H1 (cell line): ENCODE measurements at regions not wholly inside any gene's neighbourhood (a gene's known extent, or its start where the extent isn't known, plus 50 kb on each side); places are given as distances from the start of the nearest gene placed in this dataset.

Source experiments
- CTCF ChIA-PET: fragments of 300-600 bp; sonication (Branson Sonifier 250); formaldehyde crosslinking; loops from one replicate; lab custom pipeline; 2021; ENCODE audit not compliant: partially characterized antibody; lab: Charles Lee
- POLR2A ChIA-PET: fragments of 300-600 bp; sonication (Branson Sonifier 250); formaldehyde crosslinking; loops from one replicate; lab custom pipeline; 2021; ENCODE audit warnings: inconsistent platforms; ENCODE audit not compliant: partially characterized antibody; lab: Charles Lee
- DNase-seq, 2 experiments: peaks; one replicate each; pipeline versions ENCODE4 v3.0.0 to v3.0.0-alpha.2; 2010 to 2022; ENCODE audit warnings: low spot score in 2 of 2, low read depth in 1 of 2, mixed read lengths in 1 of 2
- FAIRE-seq: peaks from 2 replicates; lab custom pipeline; 2011; peaks lifted over from hg19 to GRCh38; lab: Jason Lieb, UNC
- H2AFZ ChIP-seq: 2 replicates; pipeline ENCODE4 v1.8.1; 2012; ENCODE audit warnings: low read length, inconsistent platforms
- H2AK5ac ChIP-seq: 2 replicates; pipeline ENCODE4 v1.6.1; 2013; ENCODE audit warnings: low read depth, low read length
- H2BK120ac ChIP-seq: replicated peaks from 2 replicates; pipeline ENCODE3; 2013; ENCODE audit warnings: low read depth, low read length, inconsistent platforms
- H2BK12ac ChIP-seq: 2 replicates; pipeline ENCODE4 v1.6.1; 2013; ENCODE audit warnings: low read depth, low read length
- H2BK15ac ChIP-seq: 2 replicates; pipeline ENCODE4 v1.6.1; 2013; ENCODE audit warnings: low read length
- H2BK20ac ChIP-seq: 2 replicates; pipeline ENCODE4 v1.6.1; 2013; ENCODE audit warnings: low read length
- H2BK5ac ChIP-seq: 2 replicates; pipeline ENCODE4 v1.6.1; 2013; ENCODE audit warnings: low read depth, low read length
- H3K14ac ChIP-seq: 2 replicates; pipeline ENCODE4 v1.6.1; 2013; ENCODE audit warnings: inconsistent platforms; ENCODE audit not compliant: insufficient read length
- H3K18ac ChIP-seq: 2 replicates; pipeline ENCODE4 v1.6.1; 2013; ENCODE audit warnings: low read length; ENCODE audit errors: extremely low read depth
- H3K23ac ChIP-seq: 2 replicates; pipeline ENCODE4 v1.6.1; 2013; ENCODE audit warnings: inconsistent platforms; ENCODE audit not compliant: insufficient read length
- H3K23me2 ChIP-seq: 2 replicates; pipeline ENCODE4 v1.6.1; 2013; ENCODE audit warnings: low read depth, low read length
- H3K27ac ChIP-seq: 2 replicates; pipeline ENCODE4 v1.6.1; 2011; ENCODE audit warnings: low read depth, low read length, inconsistent platforms
- H3K27me3 ChIP-seq, 4 experiments: replicated peaks in 1 of 4; 1 replicate in 1 of 4; 2 replicates in 3 of 4; pipeline versions ENCODE4 v1.6.1 to v1.8.1; 2011 to 2013; ENCODE audit warnings: low read length in 3 of 4, mild to moderate bottlenecking in 3 of 4, inconsistent platforms in 2 of 4, mixed read lengths in 2 of 4, moderate library complexity in 1 of 4; ENCODE audit not compliant: control insufficient read depth in 3 of 4, insufficient read depth in 3 of 4; ENCODE audit errors: extremely low read depth in 1 of 4
- H3K36me3 ChIP-seq, 4 experiments: 2 replicates each; pipeline versions ENCODE4 v1.6.1 to v1.8.1; 2011 to 2013; ENCODE audit warnings: mild to moderate bottlenecking in 4 of 4, low read length in 3 of 4, moderate library complexity in 2 of 4, control low read depth in 1 of 4, inconsistent platforms in 1 of 4; ENCODE audit not compliant: insufficient read depth in 4 of 4, control insufficient read depth in 2 of 4
- H3K4ac ChIP-seq: replicated peaks from 2 replicates; pipeline ENCODE3; 2013; ENCODE audit warnings: low read length, low read depth, mixed read lengths, inconsistent platforms; ENCODE audit not compliant: insufficient read length
- H3K4me1 ChIP-seq, 4 experiments: replicated peaks in 1 of 4; 1 replicate in 1 of 4; 2 replicates in 3 of 4; pipeline versions ENCODE4 v1.6.1 to v1.8.1; 2011 to 2013; ENCODE audit warnings: low read length in 3 of 4, inconsistent platforms in 2 of 4, mixed read lengths in 1 of 4; ENCODE audit not compliant: insufficient read depth in 4 of 4, control insufficient read depth in 3 of 4
- H3K4me2 ChIP-seq, 2 experiments: 2 replicates each; pipeline versions ENCODE4 v1.6.1 to v1.8.1; 2011 to 2013; ENCODE audit warnings: low read depth in 2 of 2, low read length in 2 of 2, control low read depth in 1 of 2, inconsistent platforms in 1 of 2, mild to moderate bottlenecking in 1 of 2; ENCODE audit not compliant: insufficient read depth in 1 of 2
- H3K4me3 ChIP-seq, 4 experiments: fragments of 200-600, 300-600 bp in 1 of 4; sonication (generic), shearing (Covaris generic), sonication (Bioruptor Twin) in 1 of 4; 2 replicates each; pipeline versions ENCODE4 v1.5.1 to v1.8.1; 2011 to 2016; ENCODE audit warnings: low read length in 4 of 4, low read depth in 3 of 4, control low read depth in 2 of 4, inconsistent platforms in 2 of 4, mild to moderate bottlenecking in 2 of 4, mixed read lengths in 1 of 4, moderate library complexity in 1 of 4; ENCODE audit not compliant: insufficient read depth in 2 of 4; ENCODE audit errors: extremely low read depth in 1 of 4
- H3K56ac ChIP-seq: replicated peaks from 2 replicates; pipeline ENCODE3; 2013; ENCODE audit warnings: low read depth, mild to moderate bottlenecking, mixed read lengths, low read length, inconsistent platforms; ENCODE audit not compliant: insufficient read length
- H3K79me1 ChIP-seq: 2 replicates; pipeline ENCODE4 v1.6.1; 2013; ENCODE audit warnings: low read depth, low read length, control low read depth
- H3K79me2 ChIP-seq, 2 experiments: 2 replicates each; pipeline versions ENCODE4 v1.6.1 to v1.8.1; 2012 to 2013; ENCODE audit warnings: low read length in 2 of 2, mild to moderate bottlenecking in 2 of 2, inconsistent platforms in 1 of 2; ENCODE audit not compliant: insufficient read depth in 2 of 2, control insufficient read depth in 1 of 2
- H3K9ac ChIP-seq, 4 experiments: replicated peaks in 1 of 4; 1 replicate in 1 of 4; 2 replicates in 3 of 4; pipeline versions ENCODE4 v1.6.1 to v1.8.1; 2011 to 2013; ENCODE audit warnings: low read depth in 3 of 4, low read length in 3 of 4, control low read depth in 2 of 4, mild to moderate bottlenecking in 2 of 4, moderate library complexity in 2 of 4, inconsistent platforms in 1 of 4; ENCODE audit errors: extremely low read depth in 1 of 4
- H3K9me3 ChIP-seq, 2 experiments: 2 replicates each; pipeline versions ENCODE4 v1.6.1 to v1.8.1; 2012 to 2013; ENCODE audit warnings: mild to moderate bottlenecking in 2 of 2, moderate library complexity in 2 of 2, control low read depth in 1 of 2, inconsistent platforms in 1 of 2, low read depth in 1 of 2, low read length in 1 of 2, mixed read lengths in 1 of 2; ENCODE audit not compliant: insufficient read depth in 2 of 2
- H4K20me1 ChIP-seq, 2 experiments: replicated peaks in 1 of 2; 2 replicates each; pipeline versions ENCODE3 to v1.8.1; 2011 to 2013; ENCODE audit warnings: inconsistent platforms in 2 of 2, low read length in 2 of 2, mild to moderate bottlenecking in 1 of 2; ENCODE audit not compliant: insufficient read depth in 2 of 2, control insufficient read depth in 1 of 2
- H4K5ac ChIP-seq: 2 replicates; pipeline ENCODE4 v1.6.1; 2013; ENCODE audit warnings: low read length, low read depth, mixed read lengths, inconsistent platforms; ENCODE audit not compliant: insufficient read length
- H4K8ac ChIP-seq: 2 replicates; pipeline ENCODE4 v1.8.0; 2013; ENCODE audit warnings: mild to moderate bottlenecking, moderate library complexity, low read length, inconsistent platforms; ENCODE audit not compliant: insufficient read depth; ENCODE audit errors: extremely low read depth
- H4K91ac ChIP-seq: replicated peaks from 2 replicates; pipeline ENCODE3; 2013; ENCODE audit warnings: low read length, mixed read lengths, inconsistent platforms; ENCODE audit not compliant: insufficient read length
- CHD1 ChIP-seq: IDR thresholded peaks from 2 replicates; pipeline ENCODE4 v1.6.1; 2012; ENCODE audit warnings: low read depth, low read length, improper control_type of control experiment
- CREB1 ChIP-seq: IDR thresholded peaks from 2 replicates; pipeline ENCODE4 v1.6.1; 2012; ENCODE audit warnings: inconsistent platforms
- JUND ChIP-seq: IDR thresholded peaks from 2 replicates; pipeline ENCODE4 v1.6.1; 2011; ENCODE audit warnings: mild to moderate bottlenecking, improper control_type of control experiment, low read length
- MAX ChIP-seq: IDR thresholded peaks from 2 replicates; pipeline ENCODE4 v1.6.1; 2012; ENCODE audit warnings: inconsistent platforms
- NANOG ChIP-seq: IDR thresholded peaks from 2 replicates; pipeline ENCODE4 v1.6.1; 2011; ENCODE audit warnings: low read length, low read depth, mild to moderate bottlenecking, inconsistent platforms; ENCODE audit not compliant: insufficient read depth, poor library complexity, severe bottlenecking
- NRF1 ChIP-seq: IDR thresholded peaks from 2 replicates; pipeline ENCODE4 v1.6.1; 2011; ENCODE audit warnings: mild to moderate bottlenecking, low read depth, low read length, improper control_type of control experiment
- POLR2A ChIP-seq, 2 experiments: IDR thresholded peaks; 1 replicate in 1 of 2; 2 replicates in 1 of 2; pipeline ENCODE4 v1.6.1; 2011; ENCODE audit warnings: low read depth in 2 of 2, low read length in 2 of 2, mild to moderate bottlenecking in 2 of 2; ENCODE audit errors: control extremely low read depth in 1 of 2
- POU5F1 ChIP-seq: IDR thresholded peaks from 2 replicates; pipeline ENCODE4 v1.6.1; 2011; ENCODE audit warnings: low read depth, mild to moderate bottlenecking, low read length, moderate library complexity
- RBBP5 ChIP-seq: IDR thresholded peaks from 2 replicates; pipeline ENCODE4 v1.7.1; 2012; ENCODE audit warnings: low read depth, mild to moderate bottlenecking, inconsistent platforms, low read length, moderate library complexity, borderline replicate concordance
- RNF2 ChIP-seq: fragments of 200-900, 300-1000 bp; sonication (generic); IDR thresholded peaks from 2 replicates; pipeline ENCODE4 v1.7.1; 2016; ENCODE audit warnings: borderline replicate concordance, low read depth, mild to moderate bottlenecking, antibody characterized with exemption, low read length; ENCODE audit not compliant: poor library complexity, severe bottlenecking; ENCODE audit errors: missing control alignments
- RXRA ChIP-seq: IDR thresholded peaks from 2 replicates; pipeline ENCODE4 v1.6.1; 2011; ENCODE audit warnings: low read depth, mild to moderate bottlenecking, low read length, moderate library complexity; ENCODE audit not compliant: insufficient read depth
- SAP30 ChIP-seq: fragments of 300-600 bp; sonication (generic); IDR thresholded peaks from 2 replicates; pipeline ENCODE4 v1.7.1; 2012; ENCODE audit warnings: low read length, moderate library complexity, mild to moderate bottlenecking, inconsistent platforms; ENCODE audit not compliant: insufficient read depth, insufficient replicate concordance
- SIX5 ChIP-seq: IDR thresholded peaks from 2 replicates; pipeline ENCODE4 v1.6.1; 2011; ENCODE audit warnings: mild to moderate bottlenecking, low read depth, low read length
- SP1 ChIP-seq: IDR thresholded peaks from 2 replicates; pipeline ENCODE4 v1.6.1; 2011; ENCODE audit warnings: low read depth, low read length
- SUZ12 ChIP-seq: fragments of 200-600 bp; sonication (generic); IDR thresholded peaks from 2 replicates; pipeline ENCODE4 v1.6.1; 2012; ENCODE audit warnings: mild to moderate bottlenecking, inconsistent platforms, low read length, moderate library complexity, mixed read lengths
- WGBS, 2 experiments: shearing (Covaris generic) in 1 of 2; methylation state at CpG; one replicate each; pipeline versions ENCODE4 v1.1.6 to v1.1.7; 2013 to 2015; ENCODE audit warnings: low lambda C conversion rate in 2 of 2, mixed read lengths in 2 of 2, inconsistent platforms in 1 of 2, low coverage in 1 of 2, missing lambda C conversion rate in 1 of 2; ENCODE audit not compliant: insufficient replicate concordance in 2 of 2, insufficient coverage in 1 of 2, insufficient read length in 1 of 2; ENCODE audit errors: extremely low coverage in 1 of 2, missing lambda C conversion rate in 1 of 2; 5-methylcytosine and 5-hydroxymethylcytosine counted together

DNA sequence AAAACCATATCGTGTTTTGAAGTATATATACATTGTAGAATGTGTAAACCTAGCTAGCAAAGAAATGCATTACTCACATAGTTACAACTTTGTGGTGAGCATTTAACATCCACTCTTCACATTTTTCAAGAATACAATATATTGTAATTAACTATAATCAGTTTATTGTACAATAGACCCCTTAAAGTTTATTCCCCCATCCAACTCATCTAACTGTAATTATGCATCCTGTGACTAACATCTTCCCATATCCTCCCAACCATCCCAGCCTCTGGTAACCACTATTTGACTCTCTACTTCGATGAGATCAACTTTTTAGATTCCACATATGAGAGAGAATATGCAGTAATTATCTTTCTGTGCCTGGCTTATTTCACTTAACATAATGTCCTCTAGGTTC, 526.4 kb downstream of the KIF20B start:
- H3K4me1 ChIP-seq = no peaks in the 10 kb centered on the region
- H2AK5ac ChIP-seq = no peak overlapping the region
- FAIRE-seq (no peak), DNase-seq (no peak)
- no peaks in the 10 kb centered on the region for H3K27me3 ChIP-seq
- no peak overlapping the region for H4K91ac ChIP-seq
- no peak overlapping the region for H4K8ac ChIP-seq
- no peak overlapping the region for H2BK120ac ChIP-seq
- H3K9me3 ChIP-seq = no peaks in the 10 kb centered on the region
- no peak overlapping the region for H3K4me3 ChIP-seq
- no peak overlapping the region for H3K18ac ChIP-seq
- WGBS, 2 experiments = 88% methylated on average over 2 of the region's 2 CpGs; no CpG with 5 or more reads in 1 of the 2 experiments
- H4K20me1 ChIP-seq = no peaks in the 10 kb centered on the region
- H3K27ac ChIP-seq = no peak overlapping the region
- no peak overlapping the region for H3K4me2 ChIP-seq
- no peak overlapping the region for H3K56ac ChIP-seq
- H3K9ac ChIP-seq = no peak overlapping the region
- ChIA-PET CTCF (interaction anchor here (1.1 kb wide), 1 partner anchor 8 kb away, joined by 4 read pairs; no protein-coding TSS in a partner anchor), POLR2A (no interaction called here)
- no peak overlapping the region for H2BK20ac ChIP-seq
- H2BK15ac ChIP-seq = no peak overlapping the region
- no peak overlapping the region for H3K14ac ChIP-seq
- no peaks in the 10 kb centered on the region for H3K79me1 ChIP-seq
- H3K36me3 ChIP-seq = no peaks in the 10 kb centered on the region
- H3K23me2 ChIP-seq = no peaks in the 10 kb centered on the region
- no peak overlapping the region for H4K5ac ChIP-seq
- H3K79me2 ChIP-seq = no peaks in the 10 kb centered on the region
- H2BK5ac ChIP-seq = no peak overlapping the region
- H2BK12ac ChIP-seq = no peak overlapping the region
- no peak overlapping the region for H2AFZ ChIP-seq
- no peak overlapping the region for H3K4ac ChIP-seq
- H3K23ac ChIP-seq = no peak overlapping the region
- no peak for TF ChIP-seq POLR2A (IDR thresholded peaks at IDR 0.05; ENCODE audit: control extremely low read depth in 1 of 2, low read depth in 2 of 2, low read length in 2 of 2)
- no peak for TF ChIP-seq SIX5
- TF ChIP-seq RXRA = no peak
- no peak for TF ChIP-seq CREB1
- TF ChIP-seq RNF2 = no peak
- no peak for TF ChIP-seq SP1
- no peak for TF ChIP-seq NANOG
- TF ChIP-seq NRF1 = no peak
- no peak for TF ChIP-seq SUZ12
- no peak for TF ChIP-seq CHD1
- TF ChIP-seq POU5F1 = no peak
- TF ChIP-seq RBBP5 = no peak
- no peak for TF ChIP-seq MAX
- TF ChIP-seq JUND = no peak
- TF ChIP-seq SAP30 = no peak
